ENCODE measurements at regions not wholly inside any gene's neighbourhood (a gene's known extent, or its start where the extent isn't known, plus 50 kb on each side); places are given as distances from the start of the nearest gene placed in this dataset.

- Histone ChIP-seq H3K79me1 (ENCODE audit: low read length) (no peaks in the 10 kb centered on the region), H3K56ac (ENCODE audit: low read length) (no peak overlapping the region), H3K4me2 (ENCODE audit: low read length) (no peak overlapping the region), H3K36me3 (ENCODE audit: control insufficient read depth, insufficient read depth, low read length) (no peaks in the 10 kb centered on the region), H2BK15ac (replicated peaks; ENCODE audit: low read depth) (no peak overlapping the region), H3K27ac (ENCODE audit: low read depth, low read length) (no peak overlapping the region), H3K79me2 (ENCODE audit: control insufficient read depth, insufficient read depth, low read length) (no peaks in the 10 kb centered on the region), H3K9ac (ENCODE audit: low read length) (no peak overlapping the region), H3K23ac (ENCODE audit: low read length) (no peak overlapping the region), H3K4me1 (ENCODE audit: control insufficient read depth, low read depth, low read length) (peaks cover 11% of the 10 kb centered on the region), H3K4ac (ENCODE audit: low read depth, low read length) (no peak overlapping the region), H3K18ac (ENCODE audit: low read length) (no peak overlapping the region), H4K8ac (ENCODE audit: low read depth, low read length) (no peak overlapping the region), H4K5ac (ENCODE audit: low read length) (no peak overlapping the region), H2BK120ac (ENCODE audit: low read depth, low read length) (no peak overlapping the region), H2BK5ac (ENCODE audit: low read length) (no peak overlapping the region), H3K4me3 (ENCODE audit: low read length) (no peak overlapping the region), H3K27me3 (ENCODE audit: insufficient read depth, low read length, poor library complexity) (no peaks in the 10 kb centered on the region), H2AK5ac (ENCODE audit: low read length) (no peak overlapping the region)
- WGBS (ENCODE audit: extremely low coverage, insufficient coverage, low lambda C conversion rate) = no CpG with 5 or more reads among the region's 6 CpGs
- no peak for DNase-seq
Observed at GRCh38 chr2:207331674-207332073, 165.9 kb upstream of the KLF7 start.

- Histone ChIP-seq H2BK120ac (ENCODE audit: low read depth, low read length) (no peak overlapping the region), H3K79me1 (ENCODE audit: low read length) (no peaks in the 10 kb centered on the region), H3K56ac (ENCODE audit: low read length) (no peak overlapping the region), H3K9ac (ENCODE audit: low read length) (no peak overlapping the region), H4K5ac (ENCODE audit: low read length) (no peak overlapping the region), H3K18ac (ENCODE audit: low read length) (no peak overlapping the region), H3K27ac (ENCODE audit: low read depth, low read length) (no peak overlapping the region), H2BK5ac (ENCODE audit: low read length) (no peak overlapping the region), H3K4me3 (ENCODE audit: low read length) (no peak overlapping the region), H3K4me2 (ENCODE audit: low read length) (no peak overlapping the region), H4K8ac (ENCODE audit: low read depth, low read length) (no peak overlapping the region), H3K27me3 (ENCODE audit: insufficient read depth, low read length, poor library complexity) (no peaks in the 10 kb centered on the region), H3K23ac (ENCODE audit: low read length) (no peak overlapping the region), H3K4ac (ENCODE audit: low read depth, low read length) (no peak overlapping the region), H2AK5ac (ENCODE audit: low read length) (no peak overlapping the region), H3K4me1 (ENCODE audit: control insufficient read depth, low read depth, low read length) (peaks cover 11% of the 10 kb centered on the region), H3K79me2 (ENCODE audit: control insufficient read depth, insufficient read depth, low read length) (no peaks in the 10 kb centered on the region), H3K36me3 (ENCODE audit: control insufficient read depth, insufficient read depth, low read length) (no peaks in the 10 kb centered on the region), H2BK15ac (replicated peaks; ENCODE audit: low read depth) (peak overlapping the region; percentile 12)
- WGBS (ENCODE audit: extremely low coverage, insufficient coverage, low lambda C conversion rate) = 100% methylated on average over 1 of the region's 3 CpGs
- DNase-seq = no peak
Observed at GRCh38 chr2:207332480-207333212, 166.9 kb upstream of the KLF7 start.

DNA sequence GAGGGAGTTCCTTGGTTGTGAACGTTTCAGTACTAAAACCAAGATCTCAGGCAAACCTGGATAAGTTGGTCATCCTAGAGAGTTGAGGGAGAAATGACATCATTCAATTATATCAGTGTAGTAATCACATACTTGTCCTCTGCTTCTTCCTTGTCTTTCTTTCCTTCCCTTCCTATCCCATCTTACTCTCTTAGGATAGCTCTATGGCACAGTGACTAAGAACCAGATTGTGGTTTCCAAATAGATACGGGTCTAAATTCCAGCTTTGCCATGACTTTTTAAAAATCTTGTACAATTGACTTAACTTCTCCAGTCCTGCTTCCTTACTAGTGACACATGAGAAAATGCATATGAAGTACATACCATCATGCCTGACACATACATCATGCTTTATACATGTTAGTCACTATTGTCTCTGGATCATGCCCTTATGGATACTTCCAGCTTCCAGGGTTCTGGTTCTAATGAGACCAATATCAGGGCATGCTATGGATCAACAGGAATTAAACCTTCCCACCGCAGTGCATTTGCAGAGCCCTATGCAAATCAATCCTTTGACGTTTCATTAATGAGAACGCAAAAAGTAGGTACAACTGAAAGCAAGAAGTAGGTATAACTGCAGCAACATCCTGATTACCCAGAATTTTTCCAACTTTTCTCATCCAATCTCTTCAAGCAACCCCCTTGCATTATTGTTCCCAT lies 168.0 kb upstream of the KLF7 start:
- peak overlapping the region; percentile 48 for H4K5ac ChIP-seq (ENCODE audit: low read length)
- peak overlapping the region; percentile 94 for H3K27ac ChIP-seq (ENCODE audit: low read depth, low read length)
- no peak for DNase-seq
- no peak overlapping the region for H4K8ac ChIP-seq (ENCODE audit: low read depth, low read length)
- peak overlapping the region; percentile 94 for H3K18ac ChIP-seq (ENCODE audit: low read length)
- peaks cover 14% of the 10 kb centered on the region for H3K4me1 ChIP-seq (ENCODE audit: control insufficient read depth, low read depth, low read length)
- H2BK15ac ChIP-seq (replicated peaks; ENCODE audit: low read depth) = no peak overlapping the region
- peak overlapping the region; percentile 72 for H3K56ac ChIP-seq (ENCODE audit: low read length)
- H3K4me3 ChIP-seq (ENCODE audit: low read length) = no peak overlapping the region
- H3K79me2 ChIP-seq (ENCODE audit: control insufficient read depth, insufficient read depth, low read length) = no peaks in the 10 kb centered on the region
- peak overlapping the region; percentile 53 for H3K9ac ChIP-seq (ENCODE audit: low read length)
- peak overlapping the region; percentile 89 for H3K4ac ChIP-seq (ENCODE audit: low read depth, low read length)
- no peak overlapping the region for H3K4me2 ChIP-seq (ENCODE audit: low read length)
- H2BK120ac ChIP-seq (ENCODE audit: low read depth, low read length) = peak overlapping the region; percentile 96
- WGBS (ENCODE audit: extremely low coverage, insufficient coverage, low lambda C conversion rate) = no CpG with 5 or more reads among the region's 5 CpGs
- no peak overlapping the region for H2AK5ac ChIP-seq (ENCODE audit: low read length)
- no peak overlapping the region for H3K23ac ChIP-seq (ENCODE audit: low read length)
- no peaks in the 10 kb centered on the region for H3K36me3 ChIP-seq (ENCODE audit: control insufficient read depth, insufficient read depth, low read length)
- H3K27me3 ChIP-seq (ENCODE audit: insufficient read depth, low read length, poor library complexity) = no peaks in the 10 kb centered on the region
- no peaks in the 10 kb centered on the region for H3K79me1 ChIP-seq (ENCODE audit: low read length)
- H2BK5ac ChIP-seq (ENCODE audit: low read length) = peak overlapping the region; percentile 56

DNA sequence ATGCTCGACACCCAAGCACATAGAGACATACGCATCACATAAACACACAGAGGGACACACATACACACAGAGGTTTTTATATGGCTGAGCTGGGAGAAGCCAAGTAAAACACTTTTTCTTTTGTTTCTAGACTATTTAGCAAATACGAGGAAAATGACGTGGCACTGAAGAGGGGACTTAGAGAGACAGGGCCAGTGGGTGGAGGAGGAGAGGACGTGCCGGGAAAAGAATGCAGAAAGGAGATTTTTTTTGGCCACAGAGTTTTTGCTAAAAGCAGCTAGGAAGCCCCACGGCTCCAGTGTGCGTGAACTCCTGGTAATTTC lies 168.5 kb upstream of the KLF7 start:
- H2AK5ac ChIP-seq (ENCODE audit: low read length) = no peak overlapping the region
- no peak overlapping the region for H3K4me2 ChIP-seq (ENCODE audit: low read length)
- peak overlapping the region; percentile 97 for H4K8ac ChIP-seq (ENCODE audit: low read depth, low read length)
- peak overlapping the region; percentile 94 for H3K18ac ChIP-seq (ENCODE audit: low read length)
- H3K4me1 ChIP-seq (ENCODE audit: control insufficient read depth, low read depth, low read length) = peaks cover 14% of the 10 kb centered on the region
- no peak overlapping the region for H2BK15ac ChIP-seq (replicated peaks; ENCODE audit: low read depth)
- no peaks in the 10 kb centered on the region for H3K79me2 ChIP-seq (ENCODE audit: control insufficient read depth, insufficient read depth, low read length)
- peak overlapping the region; percentile 56 for H2BK5ac ChIP-seq (ENCODE audit: low read length)
- no peak overlapping the region for H3K4me3 ChIP-seq (ENCODE audit: low read length)
- no peak for DNase-seq
- H3K56ac ChIP-seq (ENCODE audit: low read length) = peak overlapping the region; percentile 72
- peak overlapping the region; percentile 94 for H3K27ac ChIP-seq (ENCODE audit: low read depth, low read length)
- peak overlapping the region; percentile 96 for H2BK120ac ChIP-seq (ENCODE audit: low read depth, low read length)
- H3K79me1 ChIP-seq (ENCODE audit: low read length) = no peaks in the 10 kb centered on the region
- H3K23ac ChIP-seq (ENCODE audit: low read length) = no peak overlapping the region
- peak overlapping the region; percentile 53 for H3K9ac ChIP-seq (ENCODE audit: low read length)
- H3K36me3 ChIP-seq (ENCODE audit: control insufficient read depth, insufficient read depth, low read length) = no peaks in the 10 kb centered on the region
- no peaks in the 10 kb centered on the region for H3K27me3 ChIP-seq (ENCODE audit: insufficient read depth, low read length, poor library complexity)
- peak overlapping the region; percentile 48 for H4K5ac ChIP-seq (ENCODE audit: low read length)
- WGBS (ENCODE audit: extremely low coverage, insufficient coverage, low lambda C conversion rate) = no CpG with 5 or more reads among the region's 8 CpGs
- peak overlapping the region; percentile 89 for H3K4ac ChIP-seq (ENCODE audit: low read depth, low read length)

GRCh38 chr2:207334624-207335371 lies 169.1 kb upstream of the KLF7 start:
- H3K4me1 ChIP-seq (ENCODE audit: control insufficient read depth, low read depth, low read length) = peaks cover 14% of the 10 kb centered on the region
- H2BK120ac ChIP-seq (ENCODE audit: low read depth, low read length) = peak overlapping the region; percentile 96
- no peak overlapping the region for H2AK5ac ChIP-seq (ENCODE audit: low read length)
- H4K5ac ChIP-seq (ENCODE audit: low read length) = peak overlapping the region; percentile 14
- no peaks in the 10 kb centered on the region for H3K79me1 ChIP-seq (ENCODE audit: low read length)
- peak overlapping the region; percentile 94 for H3K18ac ChIP-seq (ENCODE audit: low read length)
- peak overlapping the region; percentile 72 for H3K56ac ChIP-seq (ENCODE audit: low read length)
- H3K79me2 ChIP-seq (ENCODE audit: control insufficient read depth, insufficient read depth, low read length) = no peaks in the 10 kb centered on the region
- peak overlapping the region; percentile 94 for H3K27ac ChIP-seq (ENCODE audit: low read depth, low read length)
- peak overlapping the region; percentile 53 for H3K9ac ChIP-seq (ENCODE audit: low read length)
- H4K8ac ChIP-seq (ENCODE audit: low read depth, low read length) = peak overlapping the region; percentile 97
- peak overlapping the region; percentile 46 for H2BK5ac ChIP-seq (ENCODE audit: low read length)
- peak; percentile 96 for DNase-seq
- H3K27me3 ChIP-seq (ENCODE audit: insufficient read depth, low read length, poor library complexity) = no peaks in the 10 kb centered on the region
- H3K4ac ChIP-seq (ENCODE audit: low read depth, low read length) = peak overlapping the region; percentile 89
- no CpG with 5 or more reads among the region's 20 CpGs for WGBS (ENCODE audit: extremely low coverage, insufficient coverage, low lambda C conversion rate)
- no peaks in the 10 kb centered on the region for H3K36me3 ChIP-seq (ENCODE audit: control insufficient read depth, insufficient read depth, low read length)
- no peak overlapping the region for H3K4me2 ChIP-seq (ENCODE audit: low read length)
- no peak overlapping the region for H3K4me3 ChIP-seq (ENCODE audit: low read length)
- no peak overlapping the region for H3K23ac ChIP-seq (ENCODE audit: low read length)
- no peak overlapping the region for H2BK15ac ChIP-seq (replicated peaks; ENCODE audit: low read depth)

All from mesendoderm (in vitro differentiated cells).